Lung microvascular endothelial cell (primary cell): ENCODE measurements at regions not wholly inside any gene's neighbourhood (a gene's known extent, or its start where the extent isn't known, plus 50 kb on each side); places are given as distances from the start of the nearest gene placed in this dataset.
"Not testable (repeated sequence)": the region's sequence is repeated elsewhere in the genome, so short reads cannot be mapped to it uniquely, and the experiment has no call there.

ENCODE experiments used
- DNase-seq, 2 donors: peaks; one replicate each; pipeline versions ENCODE4 v3.0.0 to v3.0.0-alpha.2; 2010; ENCODE audit warnings: low read depth in 2 of 2

GRCh38 chr2:158866082-158866481 is 71.0 kb downstream of the DAPL1 start:
- DNase-seq, result not testable (repeated sequence)

- not testable (repeated sequence) for DNase-seq
Observed at GRCh38 chr2:158867531-158868191, 72.5 kb downstream of the DAPL1 start.

DNA sequence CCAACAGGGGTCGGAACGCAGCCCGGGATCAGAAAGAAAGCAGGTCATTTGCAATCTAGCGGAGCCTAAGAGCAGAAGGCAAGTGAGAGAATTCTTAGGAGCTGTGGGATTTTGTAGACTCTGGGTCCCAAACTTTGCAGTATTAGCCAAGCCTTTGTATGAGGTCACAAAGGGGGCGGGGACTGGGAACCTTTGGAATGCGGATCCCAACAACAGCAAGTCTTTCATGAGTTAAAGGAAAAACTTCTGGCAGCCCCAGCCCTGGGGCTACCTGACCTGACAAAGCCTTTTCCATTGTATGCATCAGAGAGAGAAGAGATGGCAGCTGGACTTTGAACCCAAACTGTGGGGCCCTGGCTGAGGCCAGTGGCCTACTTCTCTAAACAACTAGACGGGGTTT is 73.3 kb downstream of the DAPL1 start:
- not testable (repeated sequence) for DNase-seq

DNA sequence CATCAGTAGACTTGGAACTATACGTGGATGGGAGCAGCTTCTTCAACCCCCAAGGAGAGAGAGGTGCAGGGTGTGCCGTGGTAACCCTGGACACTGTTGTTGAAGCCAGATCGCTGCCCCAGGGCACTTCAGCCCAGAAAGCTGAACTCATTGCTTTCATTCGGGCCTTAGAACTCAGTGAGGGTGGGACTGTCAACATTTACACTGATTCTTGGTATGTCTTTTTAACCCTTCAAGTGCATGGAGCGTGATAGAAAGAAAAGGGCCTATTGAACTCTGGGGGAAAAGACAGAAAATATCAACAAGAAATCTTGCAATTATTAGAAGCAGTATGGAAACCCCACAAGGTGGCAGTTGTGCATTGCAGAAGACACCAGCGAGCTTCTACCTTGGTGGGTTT is 74.0 kb downstream of the DAPL1 start:
- not testable (repeated sequence) for DNase-seq

- DNase-seq, result not testable (repeated sequence)
Observed at GRCh38 chr2:158869609-158870008, 74.5 kb downstream of the DAPL1 start.

DNA sequence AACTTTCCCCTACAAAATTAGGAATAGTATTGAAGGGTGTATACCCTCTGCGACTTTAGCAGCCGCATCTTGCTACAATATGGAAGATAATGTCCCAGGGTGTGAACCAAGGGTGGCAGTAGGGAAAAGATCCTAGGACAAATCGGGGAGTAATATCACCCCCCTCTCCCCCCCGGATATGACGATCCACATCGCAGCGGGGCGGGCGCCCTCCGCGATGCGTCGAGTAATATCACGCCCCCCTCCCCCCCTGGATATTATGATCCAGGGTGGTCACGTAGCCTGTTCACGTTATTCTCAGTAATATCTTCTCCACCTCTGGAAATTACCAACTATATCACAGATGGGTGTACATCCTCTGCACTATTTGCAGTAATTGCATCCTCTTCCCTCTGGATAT is 82.9 kb downstream of the DAPL1 start:
- no peak for DNase-seq

DNA sequence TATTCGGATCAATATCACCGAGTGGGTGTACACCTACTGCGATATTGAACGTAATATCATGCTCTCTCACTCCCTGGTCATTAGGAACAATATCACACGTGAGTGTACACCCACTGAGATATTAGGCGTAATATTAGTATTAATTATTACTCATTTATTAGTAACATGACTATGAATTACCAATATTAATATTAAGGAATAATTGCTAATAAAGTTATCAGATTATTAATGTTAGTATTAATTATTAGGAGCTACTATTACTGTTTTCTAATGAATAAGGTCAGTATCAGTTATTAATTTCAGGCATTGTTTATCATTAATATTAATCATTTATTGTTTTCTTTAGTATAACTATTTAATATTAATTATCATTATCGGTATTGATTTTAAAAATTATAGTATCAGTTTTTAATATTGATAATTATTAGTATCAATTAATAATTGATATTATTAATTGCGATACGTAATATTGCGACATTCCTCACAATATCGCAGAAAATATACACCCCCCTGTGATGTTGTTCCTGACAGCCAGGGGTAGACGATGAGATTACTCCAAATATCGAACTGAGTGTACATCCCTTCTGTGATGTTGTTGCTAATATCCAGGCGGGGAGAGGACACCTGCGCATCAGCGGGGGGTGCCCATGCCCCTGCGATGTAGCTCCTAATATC is 84.2 kb downstream of the DAPL1 start:
- no peak for DNase-seq

- no peak for DNase-seq
Observed at GRCh38 chr2:158882297-158882696, 86.1 kb upstream of the TANC1 start.

GRCh38 chr2:158884552-158884951 is 83.9 kb upstream of the TANC1 start:
- DNase-seq, result not testable (repeated sequence)

DNA sequence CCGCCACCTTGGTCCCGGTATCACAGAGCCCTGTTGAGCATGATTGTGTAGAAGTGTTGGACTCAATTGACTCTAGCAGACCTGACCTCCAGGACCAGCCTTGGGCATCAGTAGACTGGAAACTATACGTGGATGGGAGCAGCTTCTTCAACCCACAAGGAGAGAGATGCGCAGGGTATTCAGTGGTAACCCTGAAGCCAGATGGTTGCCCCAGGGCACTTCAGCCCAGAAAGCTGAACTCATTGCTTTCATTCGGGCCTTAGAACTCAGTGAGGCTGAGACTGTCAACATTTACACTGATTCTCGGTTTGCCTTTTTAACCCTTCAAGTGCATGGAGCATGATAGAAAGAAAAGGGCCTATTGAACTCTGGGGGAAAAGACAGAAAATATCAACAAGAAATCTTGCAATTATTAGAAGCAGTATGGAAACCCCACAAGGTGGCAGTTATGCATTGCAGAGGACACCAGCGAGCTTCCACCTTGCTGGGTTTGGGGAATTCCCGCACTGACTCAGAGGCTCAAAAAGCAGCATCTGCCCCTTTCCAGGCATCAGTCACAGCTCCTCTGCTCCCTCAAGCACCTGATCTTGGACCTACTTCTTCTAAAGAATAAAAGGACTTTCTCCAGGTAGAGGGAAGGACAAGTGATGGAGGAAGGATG is 83.3 kb upstream of the TANC1 start:
- DNase-seq, result not testable (repeated sequence)

- DNase-seq, result not testable (repeated sequence)
Observed at GRCh38 chr2:158885679-158886050, 82.8 kb upstream of the TANC1 start.

DNA sequence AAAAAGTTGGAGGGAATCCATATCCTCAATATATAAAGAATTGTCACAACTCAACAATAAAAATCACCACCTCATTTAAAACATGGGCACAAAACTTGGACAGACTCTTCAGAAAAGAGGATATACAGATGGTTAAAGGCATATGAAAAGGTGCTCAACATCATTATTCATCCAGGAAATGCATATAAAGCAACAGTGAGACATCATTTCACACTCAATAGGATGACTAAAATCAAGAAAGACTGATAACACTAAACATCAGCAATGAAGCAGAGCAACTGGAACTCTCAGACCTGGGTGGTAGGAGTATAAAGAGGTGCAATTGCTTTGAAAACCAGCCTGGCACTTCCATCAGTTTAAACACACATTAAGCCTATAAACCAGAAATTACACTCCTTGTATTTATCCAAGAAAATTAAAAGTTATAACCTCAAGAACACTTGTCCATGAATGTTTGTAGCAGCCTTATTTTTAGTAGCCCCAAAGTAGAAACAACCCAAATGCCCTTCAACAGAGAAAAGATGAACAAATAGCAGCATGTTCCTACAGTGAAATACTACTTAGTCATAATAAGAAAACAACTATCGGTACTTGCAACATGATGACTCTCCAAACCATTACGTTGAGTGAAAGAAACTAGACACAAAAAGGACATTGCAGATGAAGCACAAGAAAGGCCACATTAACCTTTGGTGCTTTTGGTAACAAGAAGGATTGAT is 79.1 kb upstream of the TANC1 start:
- no peak for DNase-seq

DNA sequence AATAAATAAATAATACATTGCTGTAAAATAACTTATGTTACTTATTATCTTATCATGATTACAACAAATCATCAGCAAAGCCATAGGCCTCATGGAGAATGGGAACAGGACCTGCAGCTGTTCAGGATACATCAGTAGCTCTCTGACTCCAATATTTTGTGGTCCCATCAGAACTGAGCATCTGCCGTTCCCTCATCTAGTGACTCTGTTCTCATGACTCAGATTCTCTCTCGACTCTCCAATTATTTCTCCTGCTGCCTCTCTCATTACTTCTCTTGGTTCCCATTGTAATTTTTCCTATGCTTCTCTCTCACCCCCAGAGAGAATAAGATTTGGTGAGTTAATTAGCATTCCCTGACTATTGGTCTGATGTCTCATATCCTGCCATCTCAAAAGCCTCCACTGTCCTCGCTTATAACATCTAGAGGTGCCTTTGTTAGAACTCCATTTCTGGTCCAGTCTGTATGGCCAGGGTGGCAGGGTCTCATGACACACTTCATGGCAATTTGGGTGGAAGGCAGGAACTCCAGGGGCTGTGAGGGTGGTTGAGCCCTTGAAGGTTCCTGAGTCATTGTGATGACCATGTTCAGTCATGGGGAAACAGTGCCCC is 78.0 kb upstream of the TANC1 start:
- DNase-seq, result no peak

DNA sequence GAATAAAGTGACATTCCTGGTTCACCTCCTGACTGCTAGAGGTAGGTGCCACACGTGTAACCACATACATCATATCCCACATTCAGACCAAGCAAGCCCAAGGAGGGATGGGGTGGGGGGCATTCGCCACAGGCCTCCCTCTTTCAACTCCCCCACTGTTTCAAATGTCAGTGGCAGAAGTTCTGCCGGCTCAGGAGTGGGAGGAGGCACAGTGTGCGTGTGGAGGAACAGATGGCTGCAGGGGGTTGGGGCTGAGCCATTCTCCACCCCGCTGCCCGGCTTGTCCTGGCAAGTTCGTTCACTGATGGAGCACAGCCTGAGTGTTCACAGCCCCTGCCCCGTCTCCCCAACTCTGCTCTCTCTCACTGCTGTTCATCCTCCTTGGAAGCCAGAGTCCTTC is 75.4 kb upstream of the TANC1 start:
- DNase-seq, result no peak

GRCh38 chr2:158893474-158893873 is 75.0 kb upstream of the TANC1 start:
- DNase-seq, result no peak

- DNase-seq, result no peak
Observed at GRCh38 chr2:158894078-158894477, 74.4 kb upstream of the TANC1 start.

GRCh38 chr2:158894572-158894971 is 73.9 kb upstream of the TANC1 start:
- no peak for DNase-seq

DNA sequence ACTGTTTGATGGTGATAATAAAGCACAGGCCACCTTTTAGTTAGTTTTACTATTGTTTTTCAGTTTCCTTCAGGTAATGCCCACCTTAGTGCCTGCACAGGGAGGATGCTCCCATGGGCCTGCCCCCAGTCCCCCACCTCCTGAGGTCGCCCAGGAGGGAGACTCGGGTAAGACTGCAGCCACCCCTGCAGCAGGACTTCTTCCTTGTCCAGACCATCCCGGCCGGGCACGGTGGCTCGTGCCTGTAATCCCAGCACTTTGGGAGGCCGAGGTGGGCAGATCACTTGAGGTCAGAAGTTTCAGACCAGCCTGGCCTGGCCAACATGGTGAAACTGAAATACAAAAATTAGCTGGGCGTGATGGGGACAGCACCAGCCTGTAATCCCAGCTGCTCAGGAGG is 68.1 kb upstream of the TANC1 start:
- no peak for DNase-seq

GRCh38 chr2:158902005-158902398 is 66.4 kb upstream of the TANC1 start:
- no peak for DNase-seq

- peak in 1 of 2 donors; percentile 79 for DNase-seq
Observed at GRCh38 chr2:158903711-158904405, 64.6 kb upstream of the TANC1 start.

- no peak for DNase-seq
Observed at GRCh38 chr2:158904627-158905177, 63.7 kb upstream of the TANC1 start.
